WTC11 (cell line): ENCODE measurements at regions not wholly inside any gene's neighbourhood (a gene's known extent, or its start where the extent isn't known, plus 50 kb on each side); places are given as distances from the start of the nearest gene placed in this dataset.

Experiments used
- ATAC-seq: fragments of 200-7000 bp; cut with Tn5 transposase; 2 replicates; pipeline ENCODE4 v1.10.0; 2021; ENCODE audit warnings: mild to moderate bottlenecking, moderate library complexity
- CTCF ChIA-PET: fragments of 300-600 bp; sonication (Branson Sonifier 250); formaldehyde crosslinking; loops from one replicate; lab custom pipeline; 2021; ENCODE audit warnings: antibody characterized with exemption; lab: Charles Lee
- POLR2A ChIA-PET: fragments of 350-600 bp; sonication (Branson Sonifier 250); formaldehyde crosslinking; loops from one replicate; lab custom pipeline; 2021; ENCODE audit warnings: antibody characterized with exemption; lab: Charles Lee
- DNase-seq: peaks from one replicate; pipeline ENCODE4 v3.0.0; 2021; ENCODE audit warnings: low spot score
- H3K27ac Mint-ChIP-seq: 2 replicates; pipeline ENCODE4 v1.8.0; 2021; ENCODE audit warnings: mixed read lengths
- H3K27me3 Mint-ChIP-seq: 2 replicates; pipeline ENCODE4 v1.8.0; 2021; ENCODE audit warnings: low read depth, mild to moderate bottlenecking, moderate library complexity, mixed read lengths
- H3K36me3 Mint-ChIP-seq: 2 replicates; pipeline ENCODE4 v1.8.0; 2021; ENCODE audit warnings: mixed read lengths
- H3K4me1 Mint-ChIP-seq: 2 replicates; pipeline ENCODE4 v1.8.0; 2022; ENCODE audit warnings: mixed read lengths
- H3K4me3 Mint-ChIP-seq: 2 replicates; pipeline ENCODE4 v1.8.0; 2021; ENCODE audit warnings: mild to moderate bottlenecking, moderate library complexity, mixed read lengths
- H3K9me3 Mint-ChIP-seq: 2 replicates; pipeline ENCODE4 v1.8.0; 2021; ENCODE audit warnings: mixed read lengths
- AFF4 ChIP-seq: sonication (generic); formaldehyde crosslinking; IDR thresholded peaks from 2 replicates; pipeline ENCODE4 v1.8.1; 2023; ENCODE audit warnings: mild to moderate bottlenecking, missing genetic modification reagents, borderline replicate concordance
- AR ChIP-seq: fragments of 250-450 bp; sonication (Bioruptor Pico); IDR thresholded peaks from 2 replicates; pipeline ENCODE4 v1.9.0; 2021; ENCODE audit warnings: mild to moderate bottlenecking
- ATF1 ChIP-seq: sonication (generic); formaldehyde crosslinking; IDR thresholded peaks from 2 replicates; pipeline ENCODE4 v1.8.1; 2023; ENCODE audit warnings: mild to moderate bottlenecking, moderate library complexity, missing genetic modification reagents
- CBFB ChIP-seq: sonication (generic); formaldehyde crosslinking; IDR thresholded peaks from 2 replicates; pipeline ENCODE4 v1.8.1; 2022; ENCODE audit warnings: mild to moderate bottlenecking, low read depth, missing genetic modification reagents
- GRHL2 ChIP-seq: fragments of 250-450 bp; sonication (Bioruptor Pico); IDR thresholded peaks from 2 replicates; pipeline ENCODE4 v1.8.0; 2022; ENCODE audit warnings: mild to moderate bottlenecking, moderate library complexity; ENCODE audit not compliant: insufficient replicate concordance, severe bottlenecking
- GTF2I ChIP-seq: fragments of 250-450 bp; sonication (Bioruptor Pico); conservative IDR thresholded peaks from 2 replicates; pipeline ENCODE4 v1.4.0; 2021; ENCODE audit warnings: mild to moderate bottlenecking
- MLX ChIP-seq: sonication (generic); formaldehyde crosslinking; IDR thresholded peaks from 2 replicates; pipeline ENCODE4 v1.8.1; 2023; ENCODE audit warnings: mild to moderate bottlenecking, missing genetic modification reagents, moderate library complexity
- NFYB ChIP-seq: sonication (generic); formaldehyde crosslinking; conservative IDR thresholded peaks from 2 replicates; pipeline ENCODE4 v1.8.0; 2022; ENCODE audit warnings: low read depth, missing genetic modification reagents
- SMAD3 ChIP-seq: sonication (generic); formaldehyde crosslinking; IDR thresholded peaks from 2 replicates; pipeline ENCODE4 v1.8.0; 2022; ENCODE audit warnings: missing genetic modification reagents, mild to moderate bottlenecking, borderline replicate concordance
- SOX15 ChIP-seq: fragments of 250-450 bp; sonication (Bioruptor Pico); IDR thresholded peaks from 2 replicates; pipeline ENCODE4 v1.9.0; 2021; ENCODE audit warnings: mild to moderate bottlenecking
- SP1 ChIP-seq: sonication (generic); formaldehyde crosslinking; conservative IDR thresholded peaks from 2 replicates; pipeline ENCODE4 v1.8.1; 2022; ENCODE audit warnings: missing genetic modification reagents
- TEAD1 ChIP-seq: sonication (generic); formaldehyde crosslinking; IDR thresholded peaks from 2 replicates; pipeline ENCODE4 v1.8.0; 2022; ENCODE audit warnings: mild to moderate bottlenecking, missing genetic modification reagents
- USF2 ChIP-seq: sonication (generic); formaldehyde crosslinking; IDR thresholded peaks from 2 replicates; pipeline ENCODE4 v1.8.1; 2023; ENCODE audit warnings: mild to moderate bottlenecking, missing genetic modification reagents, moderate library complexity
- ZBTB43 ChIP-seq: sonication (generic); formaldehyde crosslinking; IDR thresholded peaks from 2 replicates; pipeline ENCODE4 v1.8.1; 2023; ENCODE audit warnings: mild to moderate bottlenecking, missing genetic modification reagents
- ZNF281 ChIP-seq: sonication (generic); formaldehyde crosslinking; IDR thresholded peaks from 2 replicates; pipeline ENCODE4 v1.8.0; 2023; ENCODE audit warnings: mild to moderate bottlenecking, missing genetic modification reagents
- ZNF396 ChIP-seq: fragments of 250-450 bp; sonication (Bioruptor Pico); IDR thresholded peaks from 2 replicates; pipeline ENCODE4 v1.8.0; 2021; ENCODE audit warnings: mild to moderate bottlenecking, moderate library complexity, borderline replicate concordance
- ZNF512 ChIP-seq: sonication (generic); formaldehyde crosslinking; IDR thresholded peaks from 2 replicates; pipeline ENCODE4 v1.8.1; 2022; ENCODE audit warnings: missing genetic modification reagents, borderline replicate concordance

GRCh38 chr5:4625206-4625896 is 514.8 kb upstream of the ADAMTS16 start:
- Mint-ChIP-seq H3K36me3 (peaks cover 5% of the 10 kb centered on the region; the same call in 1 of the 2 replicates), H3K9me3 (peaks cover 14% of the 10 kb centered on the region), H3K4me1 (peaks cover 46% of the 10 kb centered on the region), H3K27ac (no peak overlapping the region), H3K4me3 (no peak overlapping the region), H3K27me3 (no peaks in the 10 kb centered on the region)
- no peak for DNase-seq
- peak; percentile 83 for ATAC-seq
- TF ChIP-seq ZNF281 (CRISPR knock-in tag) (no peak), GRHL2 (CRISPR knock-in tag) (no peak), GTF2I (CRISPR knock-in tag) (no peak), ZNF512 (CRISPR knock-in tag) (no peak)
- ChIA-PET CTCF (no interaction called here), POLR2A (no interaction called here)

- no peak for TF ChIP-seq TEAD1 (CRISPR knock-in tag)
- no peak for TF ChIP-seq MLX (CRISPR knock-in tag)
- TF ChIP-seq AFF4, result no peak
- TF ChIP-seq ATF1 (CRISPR knock-in tag), result no peak
- no peak for TF ChIP-seq SMAD3 (CRISPR knock-in tag)
- Mint-ChIP-seq H3K4me1 (peaks cover 46% of the 10 kb centered on the region), H3K9me3 (peaks cover 14% of the 10 kb centered on the region), H3K4me3 (no peak overlapping the region), H3K36me3 (peaks cover 5% of the 10 kb centered on the region; the same call in 1 of the 2 replicates), H3K27ac (no peak overlapping the region), H3K27me3 (no peaks in the 10 kb centered on the region)
- no peak for DNase-seq
- ATAC-seq, result no peak
- CTCF ChIA-PET, result no interaction called here
- POLR2A ChIA-PET, result no interaction called here
Observed at GRCh38 chr5:4627131-4627530, 513.0 kb upstream of the ADAMTS16 start.

GRCh38 chr5:4627929-4628328 is 512.2 kb upstream of the ADAMTS16 start:
- DNase-seq, result no peak
- ATAC-seq, result no peak
- Mint-ChIP-seq H3K27me3 (no peaks in the 10 kb centered on the region), H3K9me3 (peaks cover 14% of the 10 kb centered on the region), H3K27ac (0 out of 2 replicates have a peak overlapping the region, but pooled peaks have one; percentile 15), H3K36me3 (peaks cover 5% of the 10 kb centered on the region; the same call in 1 of the 2 replicates), H3K4me3 (no peak overlapping the region), H3K4me1 (peaks cover 39% of the 10 kb centered on the region)
- CTCF ChIA-PET, result no interaction called here
- POLR2A ChIA-PET, result no interaction called here
- TF ChIP-seq TEAD1 (CRISPR knock-in tag) (no peak), AR (CRISPR knock-in tag) (no peak), CBFB (no peak), NFYB (CRISPR knock-in tag) (no peak), ZNF396 (CRISPR knock-in tag) (no peak), USF2 (no peak), SP1 (CRISPR knock-in tag) (no peak), ZBTB43 (CRISPR knock-in tag) (no peak), SOX15 (CRISPR knock-in tag) (no peak)
